ENCODE measurements at regions not wholly inside any gene's neighbourhood (a gene's known extent, or its start where the extent isn't known, plus 50 kb on each side); places are given as distances from the start of the nearest gene placed in this dataset.

DNA sequence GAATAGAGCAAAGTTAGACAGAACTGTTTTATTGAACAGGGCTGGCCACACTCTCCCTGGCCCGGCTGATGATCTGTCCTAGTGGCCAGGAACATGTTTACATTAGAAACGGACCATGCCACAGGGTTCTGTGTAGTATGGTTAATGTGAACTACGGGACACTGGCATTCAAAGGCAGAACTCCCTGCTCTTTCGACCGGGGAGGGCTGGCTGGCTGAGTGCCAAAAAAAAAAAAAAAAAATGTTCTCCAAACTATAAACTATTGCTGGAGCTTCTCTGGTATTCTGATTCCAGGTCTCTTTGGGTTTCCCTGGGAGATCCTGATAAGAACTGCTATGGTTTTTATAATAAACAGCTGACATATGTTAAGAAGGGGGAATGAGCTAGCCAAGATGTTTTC lies 1262.6 kb upstream of the SORCS1 start:
- TF ChIP-seq CTCF (IDR thresholded peaks at IDR 0.05) = no peak
- TF ChIP-seq POLR2A (IDR thresholded peaks at IDR 0.05) = no peak

All from testis (tissue), 2 donors.